CD14-positive monocyte (primary cell): ENCODE measurements at regions not wholly inside any gene's neighbourhood (a gene's known extent, or its start where the extent isn't known, plus 50 kb on each side); places are given as distances from the start of the nearest gene placed in this dataset.

ENCODE experiments used
- DNase-seq, 3 donors: peaks; one replicate each; pipeline ENCODE4 v3.0.0-alpha.2; 2011 to 2022
- H2AFZ ChIP-seq: 2 replicates; pipeline ENCODE4 v1.6.0; 2012; ENCODE audit warnings: mild to moderate bottlenecking, low read depth, low read length, inconsistent platforms; ENCODE audit not compliant: insufficient read depth, poor library complexity, severe bottlenecking
- H3K27ac ChIP-seq, 2 donors: 1 replicate in 1 of 2; 2 replicates in 1 of 2; pipeline ENCODE4 v1.5.1; 2012 to 2013; ENCODE audit warnings: low read length in 2 of 2, control low read depth in 1 of 2, inconsistent platforms in 1 of 2, low read depth in 1 of 2, mild to moderate bottlenecking in 1 of 2
- H3K27me3 ChIP-seq, 2 donors: one replicate each; pipeline versions ENCODE4 v1.6.0 to v1.6.1; 2011 to 2013; ENCODE audit warnings: low read length in 2 of 2; ENCODE audit not compliant: control insufficient read depth in 2 of 2, insufficient read depth in 2 of 2
- H3K36me3 ChIP-seq, 2 donors: replicated peaks in 1 of 2; 1 replicate in 1 of 2; 2 replicates in 1 of 2; pipeline versions ENCODE4 v1.5.1 to v1.6.1; 2012 to 2013; ENCODE audit warnings: low read length in 2 of 2, control low read depth in 1 of 2, inconsistent platforms in 1 of 2, mild to moderate bottlenecking in 1 of 2; ENCODE audit not compliant: insufficient read depth in 2 of 2, control insufficient read depth in 1 of 2
- H3K4me1 ChIP-seq, 2 donors: 1 replicate in 1 of 2; 2 replicates in 1 of 2; pipeline versions ENCODE4 v1.5.1 to v1.6.1; 2012 to 2013; ENCODE audit warnings: low read length in 2 of 2, control low read depth in 1 of 2, inconsistent platforms in 1 of 2, mild to moderate bottlenecking in 1 of 2, moderate library complexity in 1 of 2; ENCODE audit not compliant: insufficient read depth in 2 of 2, control insufficient read depth in 1 of 2
- H3K4me2 ChIP-seq: replicated peaks from 2 replicates; pipeline ENCODE3; 2012; ENCODE audit warnings: low read length, moderate library complexity, mild to moderate bottlenecking; ENCODE audit not compliant: poor library complexity, severe bottlenecking; ENCODE audit errors: extremely low read depth
- H3K4me3 ChIP-seq, 3 experiments: fragments of 200-600 bp in 1 of 3; sonication (generic) in 1 of 3; replicated peaks in 1 of 3; 1 replicate in 2 of 3; 2 replicates in 1 of 3; pipeline ENCODE4 v1.5.1; 2011 to 2013; ENCODE audit warnings: low read length in 3 of 3, mild to moderate bottlenecking in 3 of 3, control low read depth in 2 of 3, low read depth in 2 of 3, inconsistent platforms in 1 of 3, moderate library complexity in 1 of 3
- H3K79me2 ChIP-seq: 2 replicates; pipeline ENCODE4 v1.6.0; 2012; ENCODE audit warnings: mild to moderate bottlenecking, control low read depth, inconsistent platforms, low read length, moderate library complexity; ENCODE audit not compliant: insufficient read depth
- H3K9ac ChIP-seq: 2 replicates; pipeline ENCODE4 v1.6.0; 2017; ENCODE audit warnings: low read length, mild to moderate bottlenecking; ENCODE audit not compliant: insufficient read depth, poor library complexity, severe bottlenecking
- H3K9me3 ChIP-seq, 2 donors: replicated peaks in 1 of 2; 1 replicate in 1 of 2; 2 replicates in 1 of 2; pipeline versions ENCODE4 v1.5.1 to v1.6.1; 2012 to 2013; ENCODE audit warnings: low read length in 2 of 2, control low read depth in 1 of 2; ENCODE audit not compliant: control insufficient read depth in 1 of 2, insufficient read depth in 1 of 2
- H4K20me1 ChIP-seq: 2 replicates; pipeline ENCODE4 v1.6.0; 2012; ENCODE audit warnings: mild to moderate bottlenecking, low read length, control low read depth, moderate library complexity; ENCODE audit not compliant: insufficient read depth
- H3K27ac Mint-ChIP-seq, 7 donors: one replicate each; pipeline ENCODE4 v1.8.0; 2020; ENCODE audit warnings: mild to moderate bottlenecking in 7 of 7, mixed read lengths in 7 of 7, moderate library complexity in 6 of 7, inconsistent platforms in 2 of 7
- H3K27me3 Mint-ChIP-seq, 3 donors: one replicate each; pipeline ENCODE4 v1.8.0; 2021 to 2022; ENCODE audit warnings: low read depth in 3 of 3, mild to moderate bottlenecking in 3 of 3, mixed read lengths in 3 of 3, moderate library complexity in 3 of 3, inconsistent platforms in 1 of 3
- H3K36me3 Mint-ChIP-seq, 2 donors: one replicate each; pipeline ENCODE4 v1.8.0; 2020; ENCODE audit warnings: mixed read lengths in 2 of 2, inconsistent platforms in 1 of 2, mild to moderate bottlenecking in 1 of 2
- H3K4me1 Mint-ChIP-seq: one replicate; pipeline ENCODE4 v1.8.0; 2020; ENCODE audit warnings: mild to moderate bottlenecking, mixed read lengths
- H3K4me3 Mint-ChIP-seq, 2 donors: one replicate each; pipeline ENCODE4 v1.8.0; 2020; ENCODE audit warnings: mild to moderate bottlenecking in 2 of 2, mixed read lengths in 2 of 2, moderate library complexity in 1 of 2
- H3K9me3 Mint-ChIP-seq, 7 donors: one replicate each; pipeline ENCODE4 v1.8.0; 2020 to 2022; ENCODE audit warnings: mixed read lengths in 7 of 7, mild to moderate bottlenecking in 6 of 7, moderate library complexity in 6 of 7, inconsistent platforms in 2 of 7
- CTCF ChIP-seq: fragments of 200-600 bp; IDR thresholded peaks from one replicate; pipeline ENCODE4 v1.8.0; 2022; ENCODE audit warnings: antibody characterized with exemption, mild to moderate bottlenecking
- WGBS: methylation state at CpG from one replicate; pipeline ENCODE4 v1.1.5; 2013; ENCODE audit warnings: missing lambda C conversion rate; ENCODE audit not compliant: insufficient coverage; 5-methylcytosine and 5-hydroxymethylcytosine counted together
- intact Hi-C, 2 donors: fragments of 100-400 bp; cut with micrococcal nuclease; formaldehyde crosslinking; loops; one replicate each; pipeline versions ENCODE4 v1.15.0 to v1.15.1; 2023

- Histone ChIP-seq H4K20me1 (no peaks in the 10 kb centered on the region), H3K36me3 (no peaks in the 10 kb centered on the region), H3K9ac (no peak overlapping the region), H2AFZ (no peak overlapping the region), H3K79me2 (no peaks in the 10 kb centered on the region), H3K4me3 (no peak overlapping the region), H3K9me3 (no peaks in the 10 kb centered on the region), H3K27ac (no peak overlapping the region), H3K4me2 (no peak overlapping the region), H3K27me3 (no peaks in the 10 kb centered on the region), H3K4me1 (no peaks in the 10 kb centered on the region)
- intact Hi-C loops = no loop called here
- no peak for TF ChIP-seq CTCF
- H3K36me3 Mint-ChIP-seq = no peaks in the 10 kb centered on the region
- H3K9me3 Mint-ChIP-seq = peaks cover 0 to 11% (median 4%) of the 10 kb centered on the region in 7 donors
- WGBS = no CpG with 5 or more reads among the region's 3 CpGs
- no peak overlapping the region for H3K27ac Mint-ChIP-seq
- no peak for DNase-seq
- H3K27me3 Mint-ChIP-seq = no peaks in the 10 kb centered on the region
- H3K4me1 Mint-ChIP-seq = no peaks in the 10 kb centered on the region
- no peak overlapping the region for H3K4me3 Mint-ChIP-seq
These were observed 944.7 kb downstream of the MCTP2 start for GRCh38 chr15:95175914-95176658.

GRCh38 chr15:95176794-95177577, 945.6 kb downstream of the MCTP2 start:
- TF ChIP-seq CTCF = no peak
- DNase-seq = no peak
- Histone ChIP-seq H2AFZ (no peak overlapping the region), H3K4me1 (no peaks in the 10 kb centered on the region), H3K36me3 (no peaks in the 10 kb centered on the region), H3K79me2 (no peaks in the 10 kb centered on the region), H3K4me2 (no peak overlapping the region), H3K9ac (no peak overlapping the region), H3K27me3 (no peaks in the 10 kb centered on the region), H3K9me3 (peaks cover 0 to under 1% of the 10 kb centered on the region in 2 donors), H4K20me1 (no peaks in the 10 kb centered on the region), H3K27ac (no peak overlapping the region), H3K4me3 (no peak overlapping the region)
- Mint-ChIP-seq H3K4me3 (no peak overlapping the region), H3K36me3 (no peaks in the 10 kb centered on the region), H3K27me3 (no peaks in the 10 kb centered on the region), H3K9me3 (peaks cover 0 to 13% (median 4%) of the 10 kb centered on the region in 7 donors), H3K27ac (no peak overlapping the region), H3K4me1 (no peaks in the 10 kb centered on the region)
- intact Hi-C loops = no loop called here
- WGBS = no CpG with 5 or more reads among the region's 6 CpGs
